GM19397 (cell line): ENCODE measurements at regions not wholly inside any gene's neighbourhood (a gene's known extent, or its start where the extent isn't known, plus 50 kb on each side); places are given as distances from the start of the nearest gene placed in this dataset.

Experiments used
- ATAC-seq: cut with Tn5 transposase; IDR thresholded peaks from one replicate; pipeline ENCODE4 v1.9.1; 2021; ENCODE audit warnings: mild to moderate bottlenecking, moderate library complexity; ENCODE audit not compliant: unreplicated experiment

GRCh38 chr9:88751781-88752180 lies 216.8 kb downstream of the NXNL2 start:
- ATAC-seq = no peak

GRCh38 chr9:88753691-88754367 lies 218.9 kb downstream of the NXNL2 start:
- ATAC-seq = no peak

GRCh38 chr9:88754452-88754851 lies 219.5 kb downstream of the NXNL2 start:
- no peak for ATAC-seq

- no peak for ATAC-seq
Measured at GRCh38 chr9:88754886-88755285, 219.9 kb downstream of the NXNL2 start.

- no peak for ATAC-seq
Measured at GRCh38 chr9:88757406-88758010, 222.5 kb downstream of the NXNL2 start.

GRCh38 chr9:88759364-88759763 lies 224.4 kb downstream of the NXNL2 start:
- no peak for ATAC-seq

- no peak for ATAC-seq
Measured at GRCh38 chr9:88766778-88767503, 224.3 kb upstream of the S1PR3 start.

GRCh38 chr9:88767504-88767790 lies 223.8 kb upstream of the S1PR3 start:
- no peak for ATAC-seq

GRCh38 chr9:88772575-88772974 lies 218.7 kb upstream of the S1PR3 start:
- no peak for ATAC-seq

GRCh38 chr9:88773126-88773525 lies 218.1 kb upstream of the S1PR3 start:
- ATAC-seq = no peak

- no peak for ATAC-seq
Measured at GRCh38 chr9:88773627-88774244, 217.5 kb upstream of the S1PR3 start.

- no peak for ATAC-seq
Measured at GRCh38 chr9:88775037-88775471, 216.2 kb upstream of the S1PR3 start.

GRCh38 chr9:88775559-88775958 lies 215.7 kb upstream of the S1PR3 start:
- no peak for ATAC-seq

- ATAC-seq = no peak
Measured at GRCh38 chr9:88775966-88776365, 215.3 kb upstream of the S1PR3 start.

- ATAC-seq = no peak
Measured at GRCh38 chr9:88776717-88777497, 214.4 kb upstream of the S1PR3 start.

GRCh38 chr9:88777498-88778312 lies 213.6 kb upstream of the S1PR3 start:
- ATAC-seq = no peak

GRCh38 chr9:88781628-88782391 lies 209.5 kb upstream of the S1PR3 start:
- ATAC-seq = no peak

GRCh38 chr9:88782931-88783710 lies 208.1 kb upstream of the S1PR3 start:
- ATAC-seq = no peak

GRCh38 chr9:88783711-88784083 lies 207.6 kb upstream of the S1PR3 start:
- ATAC-seq = no peak
